ENCODE measurements at regions not wholly inside any gene's neighbourhood (a gene's known extent, or its start where the extent isn't known, plus 50 kb on each side); places are given as distances from the start of the nearest gene placed in this dataset.

- DNase-seq = no peak
- Histone ChIP-seq H4K12ac (ENCODE audit: low read depth, low read length) (no peak overlapping the region), H4K91ac (ENCODE audit: low read depth, low read length) (no peak overlapping the region), H2BK12ac (ENCODE audit: low read length) (no peak overlapping the region), H4K8ac (ENCODE audit: low read depth, low read length) (no peak overlapping the region), H2BK120ac (ENCODE audit: insufficient read depth, low read length, poor library complexity) (no peak overlapping the region), H3K4me2 (ENCODE audit: low read length) (no peak overlapping the region), H3K36me3 (ENCODE audit: control insufficient read depth in 1 of 2, insufficient read depth in 2 of 2, low read length in 2 of 2) (no peaks in the 10 kb centered on the region), H2BK5ac (ENCODE audit: low read depth, low read length, poor library complexity) (no peak overlapping the region), H3K4ac (ENCODE audit: low read depth, low read length) (no peak overlapping the region), H3K4me1 (ENCODE audit: control insufficient read depth in 1 of 2, insufficient read depth in 2 of 2, low read length in 2 of 2) (no peaks in the 10 kb centered on the region), H2AFZ (ENCODE audit: insufficient read depth, low read length, poor library complexity) (no peak overlapping the region), H3K9me3 (ENCODE audit: insufficient read depth, low read depth, low read length) (peaks cover 1% of the 10 kb centered on the region), H3K27me3 (ENCODE audit: insufficient read depth, low read length) (no peaks in the 10 kb centered on the region), H3K4me3 (ENCODE audit: low read depth, low read length) (no peak overlapping the region), H3K79me1 (ENCODE audit: low read length) (no peaks in the 10 kb centered on the region), H3K79me2 (ENCODE audit: control insufficient read depth, insufficient read depth, low read length, poor library complexity) (no peaks in the 10 kb centered on the region), H2AK5ac (ENCODE audit: low read length) (no peak overlapping the region), H3K23ac (ENCODE audit: low read length) (no peak overlapping the region), H3K27ac (ENCODE audit: low read depth, low read length) (no peak overlapping the region), H3K14ac (ENCODE audit: low read length) (no peak overlapping the region), H3K18ac (ENCODE audit: low read length) (no peak overlapping the region), H3K9ac (ENCODE audit: low read length) (no peak overlapping the region)
- no CpG with 5 or more reads among the region's 7 CpGs for WGBS (ENCODE audit: extremely low coverage, insufficient coverage, insufficient read length)
These were observed 282.2 kb downstream of the CDH26 start for GRCh38 chr20:60240415-60240814.

- no peaks in the 10 kb centered on the region for H3K36me3 ChIP-seq (ENCODE audit: control insufficient read depth in 1 of 2, insufficient read depth in 2 of 2, low read length in 2 of 2)
- no peak overlapping the region for H2AFZ ChIP-seq (ENCODE audit: insufficient read depth, low read length, poor library complexity)
- H4K8ac ChIP-seq (ENCODE audit: low read depth, low read length) = no peak overlapping the region
- WGBS (ENCODE audit: extremely low coverage, insufficient coverage, insufficient read length) = no CpG with 5 or more reads among the region's 8 CpGs
- H3K4me1 ChIP-seq (ENCODE audit: control insufficient read depth in 1 of 2, insufficient read depth in 2 of 2, low read length in 2 of 2) = no peaks in the 10 kb centered on the region
- no peak overlapping the region for H3K23ac ChIP-seq (ENCODE audit: low read length)
- H4K91ac ChIP-seq (ENCODE audit: low read depth, low read length) = no peak overlapping the region
- no peaks in the 10 kb centered on the region for H3K27me3 ChIP-seq (ENCODE audit: insufficient read depth, low read length)
- no peak overlapping the region for H2AK5ac ChIP-seq (ENCODE audit: low read length)
- no peak overlapping the region for H3K4me3 ChIP-seq (ENCODE audit: low read depth, low read length)
- H3K4me2 ChIP-seq (ENCODE audit: low read length) = no peak overlapping the region
- no peak overlapping the region for H2BK5ac ChIP-seq (ENCODE audit: low read depth, low read length, poor library complexity)
- H3K14ac ChIP-seq (ENCODE audit: low read length) = no peak overlapping the region
- no peak overlapping the region for H3K18ac ChIP-seq (ENCODE audit: low read length)
- H3K9ac ChIP-seq (ENCODE audit: low read length) = no peak overlapping the region
- no peak overlapping the region for H3K4ac ChIP-seq (ENCODE audit: low read depth, low read length)
- no peaks in the 10 kb centered on the region for H3K79me2 ChIP-seq (ENCODE audit: control insufficient read depth, insufficient read depth, low read length, poor library complexity)
- H3K79me1 ChIP-seq (ENCODE audit: low read length) = no peaks in the 10 kb centered on the region
- no peak for DNase-seq
- no peak overlapping the region for H2BK120ac ChIP-seq (ENCODE audit: insufficient read depth, low read length, poor library complexity)
- no peak overlapping the region for H4K12ac ChIP-seq (ENCODE audit: low read depth, low read length)
- no peak overlapping the region for H3K27ac ChIP-seq (ENCODE audit: low read depth, low read length)
- no peak overlapping the region for H2BK12ac ChIP-seq (ENCODE audit: low read length)
- H3K9me3 ChIP-seq (ENCODE audit: insufficient read depth, low read depth, low read length) = peaks cover 1% of the 10 kb centered on the region
These were observed 282.8 kb downstream of the CDH26 start for GRCh38 chr20:60240986-60241385.

GRCh38 chr20:60242836-60243505, 284.7 kb downstream of the CDH26 start:
- Histone ChIP-seq H2AFZ (ENCODE audit: insufficient read depth, low read length, poor library complexity) (no peak overlapping the region), H3K14ac (ENCODE audit: low read length) (no peak overlapping the region), H3K18ac (ENCODE audit: low read length) (no peak overlapping the region), H3K9ac (ENCODE audit: low read length) (peak overlapping the region; percentile 10), H3K36me3 (ENCODE audit: control insufficient read depth in 1 of 2, insufficient read depth in 2 of 2, low read length in 2 of 2) (no peaks in the 10 kb centered on the region), H4K91ac (ENCODE audit: low read depth, low read length) (no peak overlapping the region), H3K79me2 (ENCODE audit: control insufficient read depth, insufficient read depth, low read length, poor library complexity) (no peaks in the 10 kb centered on the region), H2BK12ac (ENCODE audit: low read length) (no peak overlapping the region), H2BK120ac (ENCODE audit: insufficient read depth, low read length, poor library complexity) (no peak overlapping the region), H3K4me3 (ENCODE audit: low read depth, low read length) (no peak overlapping the region), H3K4me1 (ENCODE audit: control insufficient read depth in 1 of 2, insufficient read depth in 2 of 2, low read length in 2 of 2) (no peaks in the 10 kb centered on the region), H3K27me3 (ENCODE audit: insufficient read depth, low read length) (no peaks in the 10 kb centered on the region), H3K4ac (ENCODE audit: low read depth, low read length) (no peak overlapping the region), H2AK5ac (ENCODE audit: low read length) (no peak overlapping the region), H3K9me3 (ENCODE audit: insufficient read depth, low read depth, low read length) (peaks cover 1% of the 10 kb centered on the region), H3K27ac (ENCODE audit: low read depth, low read length) (no peak overlapping the region), H3K79me1 (ENCODE audit: low read length) (no peaks in the 10 kb centered on the region), H4K8ac (ENCODE audit: low read depth, low read length) (no peak overlapping the region), H4K12ac (ENCODE audit: low read depth, low read length) (no peak overlapping the region), H3K23ac (ENCODE audit: low read length) (no peak overlapping the region), H3K4me2 (ENCODE audit: low read length) (no peak overlapping the region), H2BK5ac (ENCODE audit: low read depth, low read length, poor library complexity) (no peak overlapping the region)
- DNase-seq = peak in 1 of 2 donors; percentile 4
- WGBS (ENCODE audit: extremely low coverage, insufficient coverage, insufficient read length) = no CpG with 5 or more reads among the region's 4 CpGs

- Histone ChIP-seq H4K12ac (ENCODE audit: low read depth, low read length) (no peak overlapping the region), H3K27me3 (ENCODE audit: insufficient read depth, low read length) (no peaks in the 10 kb centered on the region), H3K27ac (ENCODE audit: low read depth, low read length) (no peak overlapping the region), H3K9me3 (ENCODE audit: insufficient read depth, low read depth, low read length) (peaks cover 1% of the 10 kb centered on the region), H3K9ac (ENCODE audit: low read length) (no peak overlapping the region), H3K79me1 (ENCODE audit: low read length) (no peaks in the 10 kb centered on the region), H2AK5ac (ENCODE audit: low read length) (no peak overlapping the region), H3K14ac (ENCODE audit: low read length) (no peak overlapping the region), H3K4me3 (ENCODE audit: low read depth, low read length) (no peak overlapping the region), H3K23ac (ENCODE audit: low read length) (no peak overlapping the region), H4K8ac (ENCODE audit: low read depth, low read length) (no peak overlapping the region), H2BK120ac (ENCODE audit: insufficient read depth, low read length, poor library complexity) (no peak overlapping the region), H3K18ac (ENCODE audit: low read length) (no peak overlapping the region), H2BK5ac (ENCODE audit: low read depth, low read length, poor library complexity) (no peak overlapping the region), H3K4ac (ENCODE audit: low read depth, low read length) (no peak overlapping the region), H3K4me1 (ENCODE audit: control insufficient read depth in 1 of 2, insufficient read depth in 2 of 2, low read length in 2 of 2) (no peaks in the 10 kb centered on the region), H3K79me2 (ENCODE audit: control insufficient read depth, insufficient read depth, low read length, poor library complexity) (no peaks in the 10 kb centered on the region), H2AFZ (ENCODE audit: insufficient read depth, low read length, poor library complexity) (no peak overlapping the region), H4K91ac (ENCODE audit: low read depth, low read length) (no peak overlapping the region), H2BK12ac (ENCODE audit: low read length) (no peak overlapping the region), H3K4me2 (ENCODE audit: low read length) (no peak overlapping the region), H3K36me3 (ENCODE audit: control insufficient read depth in 1 of 2, insufficient read depth in 2 of 2, low read length in 2 of 2) (no peaks in the 10 kb centered on the region)
- DNase-seq = no peak
- WGBS (ENCODE audit: extremely low coverage, insufficient coverage, insufficient read length) = no CpG with 5 or more reads among the region's 10 CpGs
These were observed 286.3 kb downstream of the CDH26 start for GRCh38 chr20:60244373-60245146.
